Transverse colon (tissue), 4 donors: ENCODE measurements at regions not wholly inside any gene's neighbourhood (a gene's known extent, or its start where the extent isn't known, plus 50 kb on each side); places are given as distances from the start of the nearest gene placed in this dataset.
"Not testable (repeated sequence)": the region's sequence is repeated elsewhere in the genome, so short reads cannot be mapped to it uniquely, and the experiment has no call there.

Experiments
- DNase-seq: peaks from one replicate; pipeline ENCODE4 v3.0.0-alpha.2; 2019
- H3K27ac ChIP-seq, 4 donors: fragments of 200-600 bp; sonication (generic); 2 replicates each; pipeline ENCODE4 v1.5.1; 2016 to 2018; ENCODE audit warnings: inconsistent platforms in 4 of 4
- H3K27me3 ChIP-seq: fragments of 200-600 bp; sonication (generic); 2 replicates; pipeline ENCODE4 v1.5.1; 2017; ENCODE audit warnings: inconsistent platforms
- H3K36me3 ChIP-seq, 4 donors: fragments of 200-600 bp; sonication (generic); 2 replicates each; pipeline ENCODE4 v1.5.1; 2017 to 2019; ENCODE audit warnings: inconsistent platforms in 4 of 4
- H3K4me1 ChIP-seq, 4 donors: fragments of 200-600 bp; sonication (generic); 2 replicates each; pipeline ENCODE4 v1.5.1; 2017 to 2020; ENCODE audit warnings: inconsistent platforms in 4 of 4
- H3K4me3 ChIP-seq, 4 donors: fragments of 200-600 bp; sonication (generic); 1 replicate in 1 of 4; 2 replicates in 3 of 4; pipeline versions ENCODE4 v1.5.1 to v1.6.1; 2017 to 2019; ENCODE audit warnings: inconsistent platforms in 4 of 4
- H3K9me3 ChIP-seq, 2 donors: fragments of 200-600 bp; sonication (generic); 2 replicates each; pipeline ENCODE4 v1.5.1; 2017 to 2019; ENCODE audit warnings: inconsistent platforms in 2 of 2
- EP300 ChIP-seq: sonication (generic); formaldehyde crosslinking; IDR thresholded peaks from one replicate; pipeline ENCODE4 v1.6.1; 2017; ENCODE audit warnings: antibody characterized with exemption, low read depth
- POLR2A ChIP-seq: fragments of 450-650 bp; IDR thresholded peaks from one replicate; pipeline ENCODE4 v1.6.1; 2016; ENCODE audit warnings: antibody characterized with exemption, mild to moderate bottlenecking, moderate library complexity
- POLR2AphosphoS5 ChIP-seq, 3 donors: sonication (generic); formaldehyde crosslinking; IDR thresholded peaks; one replicate each; pipeline ENCODE4 v1.6.1; 2016; ENCODE audit warnings: antibody characterized with exemption in 3 of 3
- WGBS, 2 donors: methylation state at CpG; one replicate each; pipeline ENCODE4 v1.1.5; 2018; ENCODE audit warnings: low coverage in 1 of 2; 5-methylcytosine and 5-hydroxymethylcytosine counted together
- in situ Hi-C, 4 donors: fragments of 200-750 bp; cut with MboI; loops; one replicate each; pipeline versions ENCODE4 v1.15.0 to v1.15.1; 2017; ENCODE audit warnings: low sequenced_read_pairs in 3 of 4, low pct_ligation_motif_present in 1 of 4, low pct_unique_long_range_greater_than_20kb in 1 of 4
- intact Hi-C: fragments of 100-400 bp; cut with DNase I; formaldehyde crosslinking; loops from one replicate; pipeline ENCODE4 v1.15.1; 2023; ENCODE audit warnings: low total_unique reads
- TF ChIP-seq, protein P1 (sequence below), 5 experiments: fragments of 200-600 bp in 3 of 5; fragments of 450-650 bp in 2 of 5; sonication (generic) in 3 of 5; IDR thresholded peaks; 1 replicate in 2 of 5; 2 replicates in 3 of 5; pipeline ENCODE4 v1.5.1; 2016 to 2017; ENCODE audit warnings: antibody characterized with exemption in 5 of 5, inconsistent platforms in 3 of 5, mild to moderate bottlenecking in 2 of 5, moderate library complexity in 1 of 5

DNA sequence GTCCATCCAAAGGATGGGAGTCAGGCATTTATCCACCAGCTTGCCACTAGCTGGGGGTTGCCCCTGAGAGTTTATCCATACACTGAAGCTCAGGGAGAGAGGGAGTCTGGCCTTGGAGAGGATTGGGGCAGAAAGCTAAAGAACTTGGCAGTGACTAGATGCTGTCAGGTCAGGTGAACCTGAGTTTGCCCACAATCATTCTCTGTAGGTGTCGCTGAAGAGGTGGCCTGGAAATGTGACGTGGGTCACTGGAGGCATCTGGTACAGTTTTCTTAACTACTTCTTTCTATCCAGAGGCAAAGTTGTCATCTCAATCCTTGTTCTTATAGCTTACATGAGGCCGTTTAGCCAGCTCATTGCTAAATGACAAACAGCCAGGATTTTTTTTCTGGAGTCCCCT is 298.0 kb upstream of the CTNNB1 start:
- no peaks in the 10 kb centered on the region for H3K4me1 ChIP-seq
- no peak for DNase-seq
- in situ Hi-C loops, result no loop called here
- intact Hi-C loops, result no loop called here
- H3K4me3 ChIP-seq, result no peak overlapping the region
- TF ChIP-seq, protein P1, sequence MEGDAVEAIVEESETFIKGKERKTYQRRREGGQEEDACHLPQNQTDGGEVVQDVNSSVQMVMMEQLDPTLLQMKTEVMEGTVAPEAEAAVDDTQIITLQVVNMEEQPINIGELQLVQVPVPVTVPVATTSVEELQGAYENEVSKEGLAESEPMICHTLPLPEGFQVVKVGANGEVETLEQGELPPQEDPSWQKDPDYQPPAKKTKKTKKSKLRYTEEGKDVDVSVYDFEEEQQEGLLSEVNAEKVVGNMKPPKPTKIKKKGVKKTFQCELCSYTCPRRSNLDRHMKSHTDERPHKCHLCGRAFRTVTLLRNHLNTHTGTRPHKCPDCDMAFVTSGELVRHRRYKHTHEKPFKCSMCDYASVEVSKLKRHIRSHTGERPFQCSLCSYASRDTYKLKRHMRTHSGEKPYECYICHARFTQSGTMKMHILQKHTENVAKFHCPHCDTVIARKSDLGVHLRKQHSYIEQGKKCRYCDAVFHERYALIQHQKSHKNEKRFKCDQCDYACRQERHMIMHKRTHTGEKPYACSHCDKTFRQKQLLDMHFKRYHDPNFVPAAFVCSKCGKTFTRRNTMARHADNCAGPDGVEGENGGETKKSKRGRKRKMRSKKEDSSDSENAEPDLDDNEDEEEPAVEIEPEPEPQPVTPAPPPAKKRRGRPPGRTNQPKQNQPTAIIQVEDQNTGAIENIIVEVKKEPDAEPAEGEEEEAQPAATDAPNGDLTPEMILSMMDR (IDR thresholded peaks at IDR 0.05), result no peak
- TF ChIP-seq POLR2A (no peak), POLR2AphosphoS5 (IDR thresholded peaks at IDR 0.05) (no peak), EP300 (no peak)
- H3K27ac ChIP-seq, result no peak overlapping the region
- 78 to 100% methylated on average over 1 to 3 of the region's 3 CpGs for WGBS, 2 donors
- H3K9me3 ChIP-seq, result no peaks in the 10 kb centered on the region
- H3K27me3 ChIP-seq, result no peaks in the 10 kb centered on the region
- H3K36me3 ChIP-seq, result no peaks in the 10 kb centered on the region

- Histone ChIP-seq H3K9me3 (no peaks in the 10 kb centered on the region), H3K4me1 (no peaks in the 10 kb centered on the region), H3K27me3 (no peaks in the 10 kb centered on the region), H3K36me3 (no peaks in the 10 kb centered on the region), H3K27ac (no peak overlapping the region), H3K4me3 (no peak overlapping the region)
- in situ Hi-C loops (no loop called here), intact Hi-C loops (no loop called here)
- no peak for TF ChIP-seq POLR2AphosphoS5 (IDR thresholded peaks at IDR 0.05)
- no peak for TF ChIP-seq POLR2A
- TF ChIP-seq, protein P1 (IDR thresholded peaks at IDR 0.05), result no peak
- TF ChIP-seq EP300, result no peak
- no peak for DNase-seq
Observed at GRCh38 chr3:40901796-40902195, 297.5 kb upstream of the CTNNB1 start.

DNA sequence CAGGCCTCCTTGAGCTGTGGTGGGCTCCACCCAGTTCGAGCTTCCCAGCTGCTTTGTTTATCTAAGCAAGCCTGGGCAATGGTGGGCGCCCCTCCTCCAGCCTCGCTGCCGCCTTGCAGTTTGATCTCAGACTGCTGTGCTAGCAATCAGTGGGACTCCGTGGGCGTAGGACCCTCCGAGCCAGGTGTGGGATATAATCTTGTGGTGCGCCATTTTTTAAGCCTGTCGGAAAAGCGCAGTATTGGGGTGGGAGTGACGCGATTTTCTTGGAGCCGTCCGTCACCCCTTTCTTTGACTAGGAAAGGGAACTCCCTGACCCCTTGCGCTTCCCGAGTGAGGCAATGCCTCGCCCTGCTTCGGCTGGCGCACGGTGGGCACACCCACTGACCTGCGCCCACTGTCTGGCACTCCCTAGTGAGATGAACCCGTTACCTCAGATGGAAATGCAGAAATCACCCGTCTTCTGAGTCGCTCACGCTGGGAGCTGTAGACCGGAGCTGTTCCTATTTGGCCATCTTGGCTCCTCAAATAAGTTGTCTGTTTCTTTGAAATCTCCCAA is 291.3 kb upstream of the CTNNB1 start:
- H3K27me3 ChIP-seq, H3K36me3 ChIP-seq, H3K4me3 ChIP-seq, DNase-seq, H3K9me3 ChIP-seq, intact Hi-C loops, in situ Hi-C loops, H3K27ac ChIP-seq: not testable (repeated sequence)
- peaks cover 3 to 15% (median 8%) of the 10 kb centered on the region in 4 donors for H3K4me1 ChIP-seq
- 84 to 89% methylated on average over 7 to 26 of the region's 26 CpGs for WGBS, 2 donors

DNA sequence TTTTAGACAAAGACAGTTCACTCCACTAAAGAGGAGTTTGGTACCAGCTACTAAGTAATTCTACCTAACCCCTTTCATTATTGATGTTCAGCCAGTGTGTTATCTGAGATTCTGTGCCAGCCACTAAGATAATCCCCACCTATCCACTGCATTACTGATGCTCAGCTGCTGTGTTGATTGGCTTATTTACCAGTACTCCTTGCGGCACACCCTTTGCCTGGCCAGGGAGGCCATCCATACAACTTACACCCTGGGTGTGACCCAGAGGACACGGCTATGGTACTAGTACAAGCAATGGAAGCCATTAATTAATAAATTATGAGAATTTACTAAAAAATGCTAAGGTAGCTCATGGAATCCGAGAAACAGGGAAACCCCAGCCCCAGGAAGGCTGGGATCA is 290.7 kb upstream of the CTNNB1 start:
- intact Hi-C loops (no loop called here), in situ Hi-C loops (no loop called here)
- no peak overlapping the region for H3K4me3 ChIP-seq
- no peaks in the 10 kb centered on the region for H3K27me3 ChIP-seq
- H3K36me3 ChIP-seq, result no peaks in the 10 kb centered on the region
- no peak for TF ChIP-seq POLR2A
- TF ChIP-seq POLR2AphosphoS5 (IDR thresholded peaks at IDR 0.05), result no peak
- TF ChIP-seq, protein P1 (IDR thresholded peaks at IDR 0.05), result no peak
- no peak for TF ChIP-seq EP300
- peaks cover 3 to 21% (median 14%) of the 10 kb centered on the region in 4 donors for H3K4me1 ChIP-seq
- H3K9me3 ChIP-seq, result no peaks in the 10 kb centered on the region
- no peak for DNase-seq
- WGBS, 2 donors, result 83 to 85% methylated on average over 3 of the region's 3 CpGs
- H3K27ac ChIP-seq, result no peak overlapping the region

GRCh38 chr3:40911264-40911663 is 288.0 kb upstream of the CTNNB1 start:
- in situ Hi-C loops (no loop called here), intact Hi-C loops (no loop called here)
- Histone ChIP-seq H3K27ac (peak overlapping the region in 3 of 4 donors; percentile 30 to 62 (median 47)), H3K36me3 (no peaks in the 10 kb centered on the region), H3K4me1 (peaks cover 3 to 26% (median 18%) of the 10 kb centered on the region in 4 donors), H3K27me3 (no peaks in the 10 kb centered on the region), H3K4me3 (no peak overlapping the region), H3K9me3 (no peaks in the 10 kb centered on the region)
- WGBS, 2 donors, result 72 to 78% methylated on average over 2 of the region's 2 CpGs
- TF ChIP-seq POLR2AphosphoS5 (IDR thresholded peaks at IDR 0.05), result no peak
- DNase-seq, result no peak
